AG04449 (cell line): ENCODE measurements at regions not wholly inside any gene's neighbourhood (a gene's known extent, or its start where the extent isn't known, plus 50 kb on each side); places are given as distances from the start of the nearest gene placed in this dataset.

ENCODE experiments used
- CTCF ChIA-PET: fragments of 350-600 bp; formaldehyde crosslinking; extraction: SDS; loops from one replicate; lab custom pipeline; 2021; ENCODE audit warnings: antibody characterized with exemption; lab: Yijun Ruan, JAX
- POLR2A ChIA-PET: fragments of 400-600, 350-600 bp; formaldehyde crosslinking; extraction: SDS; loops from one replicate; lab custom pipeline; 2020; ENCODE audit warnings: antibody characterized with exemption, inconsistent platforms; lab: Yijun Ruan, JAX
- DNase-seq: peaks from one replicate; pipeline ENCODE4 v3.0.0-alpha.2; 2010; ENCODE audit warnings: low read depth, low spot score
- H3K4me3 ChIP-seq: 2 replicates; pipeline ENCODE4 v1.5.1; 2011; ENCODE audit warnings: low read depth, mild to moderate bottlenecking, control low read depth, low read length
- CTCF ChIP-seq: IDR thresholded peaks from one replicate; pipeline ENCODE4 v1.5.1; 2011; ENCODE audit warnings: mild to moderate bottlenecking, moderate library complexity, low read length, control low read depth, inconsistent platforms; ENCODE audit not compliant: insufficient read depth; ENCODE audit errors: missing control alignments

GRCh38 chr4:187215438-187215837 is 491.8 kb upstream of the FAT1 start:
- POLR2A ChIA-PET = no interaction called here

GRCh38 chr4:187218705-187219245 is 495.1 kb upstream of the FAT1 start:
- ChIA-PET POLR2A (no interaction called here), CTCF (no interaction called here)
- DNase-seq = no peak
- no peak for TF ChIP-seq CTCF
- H3K4me3 ChIP-seq = no peak overlapping the region

More at GRCh38 chr4:187215438-187215837, 491.8 kb upstream of the FAT1 start:
- DNase-seq = no peak
- no peak for TF ChIP-seq CTCF
- CTCF ChIA-PET = no interaction called here
- H3K4me3 ChIP-seq = no peak overlapping the region

- ChIA-PET POLR2A (no interaction called here), CTCF (no interaction called here)
- no peak overlapping the region for H3K4me3 ChIP-seq
- no peak for DNase-seq
- no peak for TF ChIP-seq CTCF
Measured at GRCh38 chr4:187224560-187224959, 500.9 kb upstream of the FAT1 start.

GRCh38 chr4:187227907-187228704 is 504.4 kb upstream of the FAT1 start:
- TF ChIP-seq CTCF = no peak
- CTCF ChIA-PET = interaction anchor here (0.8 kb wide), 1 partner anchor 11 kb away, joined by 3 read pairs; no protein-coding TSS in a partner anchor
- H3K4me3 ChIP-seq = no peak overlapping the region
- POLR2A ChIA-PET = no interaction called here
- no peak for DNase-seq

- no peak overlapping the region for H3K4me3 ChIP-seq
- POLR2A ChIA-PET = no interaction called here
- TF ChIP-seq CTCF = no peak
- CTCF ChIA-PET = no interaction called here
- no peak for DNase-seq
Measured at GRCh38 chr4:187232196-187232595, 508.5 kb upstream of the FAT1 start.

GRCh38 chr4:187232796-187233195 is 509.1 kb upstream of the FAT1 start:
- no peak for TF ChIP-seq CTCF
- ChIA-PET POLR2A (no interaction called here), CTCF (no interaction called here)
- no peak overlapping the region for H3K4me3 ChIP-seq
- no peak for DNase-seq
